GM23338 (cell line): ENCODE measurements at regions not wholly inside any gene's neighbourhood (a gene's known extent, or its start where the extent isn't known, plus 50 kb on each side); places are given as distances from the start of the nearest gene placed in this dataset.

ENCODE experiments used
- ATAC-seq: fragments of 200-7000 bp; cut with Tn5 transposase; 3 replicates; pipeline ENCODE4 v1.9.1; 2020
- DNase-seq: peaks from one replicate; pipeline ENCODE4 v3.0.0-alpha.2; 2015; ENCODE audit warnings: low spot score
- H2AFZ ChIP-seq: fragments of 200-600 bp; sonication (generic); 2 replicates; pipeline ENCODE4 v1.8.0; 2016; ENCODE audit warnings: antibody characterized with exemption, mild to moderate bottlenecking, moderate library complexity
- H3F3A ChIP-seq: fragments of 200-600 bp; sonication (generic); replicated peaks from 2 replicates; pipeline ENCODE4 v1.8.0; 2017; ENCODE audit warnings: antibody characterized with exemption, mixed run types, low read depth
- H3K27ac ChIP-seq: fragments of 200-600 bp; sonication (generic); 2 replicates; pipeline ENCODE4 v1.6.1; 2016; ENCODE audit warnings: low read depth
- H3K27me3 ChIP-seq: fragments of 200-600 bp; sonication (generic); 2 replicates; pipeline ENCODE4 v1.8.0; 2016; ENCODE audit warnings: mild to moderate bottlenecking, mixed run types, moderate library complexity; ENCODE audit not compliant: insufficient read depth
- H3K36me3 ChIP-seq: fragments of 200-600 bp; sonication (generic); 2 replicates; pipeline ENCODE4 v1.8.0; 2016; ENCODE audit warnings: mild to moderate bottlenecking; ENCODE audit not compliant: insufficient read depth
- H3K4me1 ChIP-seq: fragments of 200-600 bp; sonication (generic); 2 replicates; pipeline ENCODE4 v1.8.0; 2016; ENCODE audit warnings: mild to moderate bottlenecking, moderate library complexity; ENCODE audit not compliant: insufficient read depth
- H3K4me2 ChIP-seq: fragments of 200-600 bp; sonication (generic); 2 replicates; pipeline ENCODE4 v1.7.1; 2017; ENCODE audit warnings: mixed run types
- H3K4me3 ChIP-seq: fragments of 200-600 bp; sonication (generic); 2 replicates; pipeline ENCODE4 v1.6.1; 2016; ENCODE audit warnings: mixed run types
- H3K79me2 ChIP-seq: fragments of 200-600 bp; sonication (generic); replicated peaks from 2 replicates; pipeline ENCODE4 v1.8.0; 2017; ENCODE audit warnings: mild to moderate bottlenecking; ENCODE audit not compliant: insufficient read depth
- H3K9me2 ChIP-seq: fragments of 200-600 bp; sonication (generic); 2 replicates; pipeline ENCODE4 v1.8.0; 2017; ENCODE audit not compliant: insufficient read depth
- H4K20me1 ChIP-seq: fragments of 200-600 bp; sonication (generic); replicated peaks from 2 replicates; pipeline ENCODE4 v1.8.0; 2017; ENCODE audit warnings: mild to moderate bottlenecking; ENCODE audit not compliant: insufficient read depth
- H3K27ac Mint-ChIP-seq: 2 replicates; pipeline ENCODE4 v1.8.0; 2020; ENCODE audit warnings: inconsistent platforms, mild to moderate bottlenecking, moderate library complexity, mixed read lengths
- H3K27me3 Mint-ChIP-seq: 3 replicates; pipeline ENCODE4 v1.8.0; 2022; ENCODE audit warnings: low read depth, mild to moderate bottlenecking, moderate library complexity, mixed read lengths, inconsistent platforms; ENCODE audit not compliant: insufficient read depth, poor library complexity
- H3K36me3 Mint-ChIP-seq: 3 replicates; pipeline ENCODE4 v1.8.0; 2021; ENCODE audit warnings: low read depth, mild to moderate bottlenecking, inconsistent platforms, moderate library complexity, mixed read lengths
- H3K4me1 Mint-ChIP-seq: 3 replicates; pipeline ENCODE4 v1.8.0; 2020; ENCODE audit warnings: mild to moderate bottlenecking, inconsistent platforms, mixed read lengths
- H3K4me3 Mint-ChIP-seq: 3 replicates; pipeline ENCODE4 v1.8.0; 2021; ENCODE audit warnings: moderate library complexity, mild to moderate bottlenecking, inconsistent platforms, mixed read lengths
- H3K9me3 Mint-ChIP-seq: 3 replicates; pipeline ENCODE4 v1.8.0; 2020; ENCODE audit warnings: moderate library complexity, mild to moderate bottlenecking, inconsistent platforms, mixed read lengths
- CREB1 ChIP-seq: fragments of 250-450 bp; sonication (Bioruptor Pico); IDR thresholded peaks from 2 replicates; pipeline ENCODE4 v1.5.0; 2020; ENCODE audit warnings: low read depth, mild to moderate bottlenecking, moderate library complexity
- EZH2phosphoT487 ChIP-seq: fragments of 200-600 bp; sonication (generic); IDR thresholded peaks from one replicate; pipeline ENCODE4 v1.8.1; 2018; ENCODE audit warnings: antibody characterized with exemption; ENCODE audit not compliant: unreplicated experiment
- JUNB ChIP-seq: IDR thresholded peaks from one replicate; pipeline ENCODE4 v1.6.1; 2016; ENCODE audit warnings: antibody characterized with exemption; ENCODE audit not compliant: unreplicated experiment
- POLR2AphosphoS5 ChIP-seq: IDR thresholded peaks from 2 replicates; pipeline ENCODE4 v1.6.1; 2016; ENCODE audit warnings: antibody characterized with exemption, low read depth
- ZNF114 ChIP-seq: fragments of 250-450 bp; sonication (Bioruptor Pico); IDR thresholded peaks from 2 replicates; pipeline ENCODE4 v1.5.0; 2020; ENCODE audit warnings: mild to moderate bottlenecking, moderate library complexity
- ZNF331 ChIP-seq: fragments of 250-450 bp; sonication (Bioruptor Pico); IDR thresholded peaks from 2 replicates; pipeline ENCODE4 v1.5.0; 2020; ENCODE audit warnings: low read depth, mild to moderate bottlenecking, moderate library complexity
- TF ChIP-seq, protein P1 (sequence below): IDR thresholded peaks from 2 replicates; pipeline ENCODE4 v1.6.1; 2016; ENCODE audit warnings: antibody characterized with exemption
- TF ChIP-seq, protein P2 (sequence below): fragments of 250-450 bp; sonication (Bioruptor Pico); IDR thresholded peaks from 2 replicates; pipeline ENCODE4 v1.5.0; 2020; ENCODE audit warnings: mild to moderate bottlenecking, moderate library complexity
- TF ChIP-seq, protein P3 (sequence below): IDR thresholded peaks from one replicate; pipeline ENCODE4 v1.6.1; 2018; ENCODE audit warnings: antibody characterized with exemption; ENCODE audit not compliant: unreplicated experiment
- TF ChIP-seq, protein P4 (sequence below), 2 experiments: fragments of 200-600 bp in 1 of 2; sonication (generic) in 1 of 2; conservative IDR thresholded peaks; 2 replicates each; pipeline versions ENCODE4 v1.5.1 to v1.6.1; 2016 to 2017; ENCODE audit warnings: antibody characterized with exemption in 2 of 2, low read depth in 2 of 2, mild to moderate bottlenecking in 2 of 2, moderate library complexity in 1 of 2

DNA sequence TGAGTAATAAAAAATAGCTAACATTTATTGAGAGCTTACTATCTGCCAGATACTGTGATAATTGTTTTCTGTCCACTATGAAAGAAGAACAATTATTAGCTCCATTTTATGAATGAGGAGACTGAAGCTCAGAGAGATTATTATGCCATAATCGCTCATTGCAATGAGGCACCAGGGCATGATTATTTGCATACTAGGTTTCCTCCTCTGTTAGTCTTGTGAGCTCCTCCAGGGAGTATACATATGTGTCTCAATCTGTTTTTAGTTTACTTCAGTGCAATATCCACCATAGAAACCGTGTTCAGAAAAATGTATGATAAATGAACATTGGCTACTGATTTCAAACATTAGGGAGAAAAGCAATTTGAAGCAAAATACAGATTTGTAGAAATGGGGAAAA is 139.4 kb upstream of the OTUD4 start (continued):
- TF ChIP-seq JUNB: no peak

DNA sequence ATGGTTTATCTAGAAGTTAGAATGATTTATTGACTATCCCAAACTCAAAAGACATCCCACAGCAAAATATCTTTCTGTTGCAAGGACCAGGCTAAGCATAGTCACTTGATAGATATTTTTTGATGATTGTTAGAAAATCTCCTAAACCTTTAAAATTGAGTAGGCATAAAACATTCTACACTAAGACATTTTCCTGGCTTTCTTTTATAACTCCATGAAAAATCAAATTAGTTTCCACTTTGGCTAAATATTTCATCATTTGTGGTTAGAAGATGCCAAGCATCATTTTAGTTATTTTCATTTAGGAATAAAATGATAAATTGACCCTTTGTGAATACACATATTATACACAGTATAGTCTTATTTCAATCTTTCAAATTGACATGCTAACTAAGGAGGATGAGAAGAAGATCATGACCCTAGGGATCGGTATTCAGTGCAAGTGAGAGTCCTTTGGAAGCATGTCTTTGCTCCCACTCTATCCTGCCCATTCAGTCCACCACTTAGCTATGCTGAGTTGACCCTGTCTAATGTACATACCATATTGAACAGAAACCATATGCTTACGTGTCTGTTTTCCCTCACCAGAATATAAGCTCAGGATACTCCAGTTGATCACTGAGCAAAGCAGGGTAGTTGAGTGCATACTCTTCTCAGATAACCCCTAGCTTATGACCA is 136.6 kb upstream of the OTUD4 start:
- no peak overlapping the region for H3K27ac ChIP-seq
- no peaks in the 10 kb centered on the region for H3F3A ChIP-seq
- no peak for ATAC-seq
- H3K4me3 Mint-ChIP-seq: no peak overlapping the region
- no peaks in the 10 kb centered on the region for H3K36me3 ChIP-seq
- no peaks in the 10 kb centered on the region for H3K36me3 Mint-ChIP-seq
- no peaks in the 10 kb centered on the region for H3K79me2 ChIP-seq
- TF ChIP-seq, protein P1, sequence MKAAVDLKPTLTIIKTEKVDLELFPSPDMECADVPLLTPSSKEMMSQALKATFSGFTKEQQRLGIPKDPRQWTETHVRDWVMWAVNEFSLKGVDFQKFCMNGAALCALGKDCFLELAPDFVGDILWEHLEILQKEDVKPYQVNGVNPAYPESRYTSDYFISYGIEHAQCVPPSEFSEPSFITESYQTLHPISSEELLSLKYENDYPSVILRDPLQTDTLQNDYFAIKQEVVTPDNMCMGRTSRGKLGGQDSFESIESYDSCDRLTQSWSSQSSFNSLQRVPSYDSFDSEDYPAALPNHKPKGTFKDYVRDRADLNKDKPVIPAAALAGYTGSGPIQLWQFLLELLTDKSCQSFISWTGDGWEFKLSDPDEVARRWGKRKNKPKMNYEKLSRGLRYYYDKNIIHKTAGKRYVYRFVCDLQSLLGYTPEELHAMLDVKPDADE: no peak
- TF ChIP-seq, protein P2, sequence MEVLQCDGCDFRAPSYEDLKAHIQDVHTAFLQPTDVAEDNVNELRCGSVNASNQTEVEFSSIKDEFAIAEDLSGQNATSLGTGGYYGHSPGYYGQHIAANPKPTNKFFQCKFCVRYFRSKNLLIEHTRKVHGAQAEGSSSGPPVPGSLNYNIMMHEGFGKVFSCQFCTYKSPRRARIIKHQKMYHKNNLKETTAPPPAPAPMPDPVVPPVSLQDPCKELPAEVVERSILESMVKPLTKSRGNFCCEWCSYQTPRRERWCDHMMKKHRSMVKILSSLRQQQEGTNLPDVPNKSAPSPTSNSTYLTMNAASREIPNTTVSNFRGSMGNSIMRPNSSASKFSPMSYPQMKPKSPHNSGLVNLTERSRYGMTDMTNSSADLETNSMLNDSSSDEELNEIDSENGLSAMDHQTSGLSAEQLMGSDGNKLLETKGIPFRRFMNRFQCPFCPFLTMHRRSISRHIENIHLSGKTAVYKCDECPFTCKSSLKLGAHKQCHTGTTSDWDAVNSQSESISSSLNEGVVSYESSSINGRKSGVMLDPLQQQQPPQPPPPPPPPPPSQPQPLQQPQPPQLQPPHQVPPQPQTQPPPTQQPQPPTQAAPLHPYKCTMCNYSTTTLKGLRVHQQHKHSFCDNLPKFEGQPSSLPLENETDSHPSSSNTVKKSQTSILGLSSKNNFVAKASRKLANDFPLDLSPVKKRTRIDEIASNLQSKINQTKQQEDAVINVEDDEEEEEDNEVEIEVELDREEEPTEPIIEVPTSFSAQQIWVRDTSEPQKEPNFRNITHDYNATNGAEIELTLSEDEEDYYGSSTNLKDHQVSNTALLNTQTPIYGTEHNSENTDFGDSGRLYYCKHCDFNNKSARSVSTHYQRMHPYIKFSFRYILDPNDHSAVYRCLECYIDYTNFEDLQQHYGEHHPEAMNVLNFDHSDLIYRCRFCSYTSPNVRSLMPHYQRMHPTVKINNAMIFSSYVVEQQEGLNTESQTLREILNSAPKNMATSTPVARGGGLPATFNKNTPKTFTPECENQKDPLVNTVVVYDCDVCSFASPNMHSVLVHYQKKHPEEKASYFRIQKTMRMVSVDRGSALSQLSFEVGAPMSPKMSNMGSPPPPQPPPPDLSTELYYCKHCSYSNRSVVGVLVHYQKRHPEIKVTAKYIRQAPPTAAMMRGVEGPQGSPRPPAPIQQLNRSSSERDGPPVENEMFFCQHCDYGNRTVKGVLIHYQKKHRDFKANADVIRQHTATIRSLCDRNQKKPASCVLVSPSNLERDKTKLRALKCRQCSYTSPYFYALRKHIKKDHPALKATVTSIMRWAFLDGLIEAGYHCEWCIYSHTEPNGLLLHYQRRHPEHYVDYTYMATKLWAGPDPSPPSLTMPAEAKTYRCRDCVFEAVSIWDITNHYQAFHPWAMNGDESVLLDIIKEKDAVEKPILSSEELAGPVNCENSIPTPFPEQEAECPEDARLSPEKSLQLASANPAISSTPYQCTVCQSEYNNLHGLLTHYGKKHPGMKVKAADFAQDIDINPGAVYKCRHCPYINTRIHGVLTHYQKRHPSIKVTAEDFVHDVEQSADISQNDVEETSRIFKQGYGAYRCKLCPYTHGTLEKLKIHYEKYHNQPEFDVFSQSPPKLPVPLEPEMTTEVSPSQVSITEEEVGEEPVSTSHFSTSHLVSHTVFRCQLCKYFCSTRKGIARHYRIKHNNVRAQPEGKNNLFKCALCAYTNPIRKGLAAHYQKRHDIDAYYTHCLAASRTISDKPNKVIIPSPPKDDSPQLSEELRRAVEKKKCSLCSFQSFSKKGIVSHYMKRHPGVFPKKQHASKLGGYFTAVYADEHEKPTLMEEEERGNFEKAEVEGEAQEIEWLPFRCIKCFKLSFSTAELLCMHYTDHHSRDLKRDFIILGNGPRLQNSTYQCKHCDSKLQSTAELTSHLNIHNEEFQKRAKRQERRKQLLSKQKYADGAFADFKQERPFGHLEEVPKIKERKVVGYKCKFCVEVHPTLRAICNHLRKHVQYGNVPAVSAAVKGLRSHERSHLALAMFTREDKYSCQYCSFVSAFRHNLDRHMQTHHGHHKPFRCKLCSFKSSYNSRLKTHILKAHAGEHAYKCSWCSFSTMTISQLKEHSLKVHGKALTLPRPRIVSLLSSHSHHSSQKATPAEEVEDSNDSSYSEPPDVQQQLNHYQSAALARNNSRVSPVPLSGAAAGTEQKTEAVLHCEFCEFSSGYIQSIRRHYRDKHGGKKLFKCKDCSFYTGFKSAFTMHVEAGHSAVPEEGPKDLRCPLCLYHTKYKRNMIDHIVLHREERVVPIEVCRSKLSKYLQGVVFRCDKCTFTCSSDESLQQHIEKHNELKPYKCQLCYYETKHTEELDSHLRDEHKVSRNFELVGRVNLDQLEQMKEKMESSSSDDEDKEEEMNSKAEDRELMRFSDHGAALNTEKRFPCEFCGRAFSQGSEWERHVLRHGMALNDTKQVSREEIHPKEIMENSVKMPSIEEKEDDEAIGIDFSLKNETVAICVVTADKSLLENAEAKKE (CRISPR knock-in tag): no peak
- TF ChIP-seq POLR2AphosphoS5 (no peak), JUNB (no peak), ZNF114 (CRISPR knock-in tag) (no peak), ZNF331 (no peak), CREB1 (CRISPR knock-in tag) (no peak), EZH2phosphoT487 (no peak)
- TF ChIP-seq, protein P3, sequence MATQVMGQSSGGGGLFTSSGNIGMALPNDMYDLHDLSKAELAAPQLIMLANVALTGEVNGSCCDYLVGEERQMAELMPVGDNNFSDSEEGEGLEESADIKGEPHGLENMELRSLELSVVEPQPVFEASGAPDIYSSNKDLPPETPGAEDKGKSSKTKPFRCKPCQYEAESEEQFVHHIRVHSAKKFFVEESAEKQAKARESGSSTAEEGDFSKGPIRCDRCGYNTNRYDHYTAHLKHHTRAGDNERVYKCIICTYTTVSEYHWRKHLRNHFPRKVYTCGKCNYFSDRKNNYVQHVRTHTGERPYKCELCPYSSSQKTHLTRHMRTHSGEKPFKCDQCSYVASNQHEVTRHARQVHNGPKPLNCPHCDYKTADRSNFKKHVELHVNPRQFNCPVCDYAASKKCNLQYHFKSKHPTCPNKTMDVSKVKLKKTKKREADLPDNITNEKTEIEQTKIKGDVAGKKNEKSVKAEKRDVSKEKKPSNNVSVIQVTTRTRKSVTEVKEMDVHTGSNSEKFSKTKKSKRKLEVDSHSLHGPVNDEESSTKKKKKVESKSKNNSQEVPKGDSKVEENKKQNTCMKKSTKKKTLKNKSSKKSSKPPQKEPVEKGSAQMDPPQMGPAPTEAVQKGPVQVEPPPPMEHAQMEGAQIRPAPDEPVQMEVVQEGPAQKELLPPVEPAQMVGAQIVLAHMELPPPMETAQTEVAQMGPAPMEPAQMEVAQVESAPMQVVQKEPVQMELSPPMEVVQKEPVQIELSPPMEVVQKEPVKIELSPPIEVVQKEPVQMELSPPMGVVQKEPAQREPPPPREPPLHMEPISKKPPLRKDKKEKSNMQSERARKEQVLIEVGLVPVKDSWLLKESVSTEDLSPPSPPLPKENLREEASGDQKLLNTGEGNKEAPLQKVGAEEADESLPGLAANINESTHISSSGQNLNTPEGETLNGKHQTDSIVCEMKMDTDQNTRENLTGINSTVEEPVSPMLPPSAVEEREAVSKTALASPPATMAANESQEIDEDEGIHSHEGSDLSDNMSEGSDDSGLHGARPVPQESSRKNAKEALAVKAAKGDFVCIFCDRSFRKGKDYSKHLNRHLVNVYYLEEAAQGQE: no peak
- TF ChIP-seq, protein P4, sequence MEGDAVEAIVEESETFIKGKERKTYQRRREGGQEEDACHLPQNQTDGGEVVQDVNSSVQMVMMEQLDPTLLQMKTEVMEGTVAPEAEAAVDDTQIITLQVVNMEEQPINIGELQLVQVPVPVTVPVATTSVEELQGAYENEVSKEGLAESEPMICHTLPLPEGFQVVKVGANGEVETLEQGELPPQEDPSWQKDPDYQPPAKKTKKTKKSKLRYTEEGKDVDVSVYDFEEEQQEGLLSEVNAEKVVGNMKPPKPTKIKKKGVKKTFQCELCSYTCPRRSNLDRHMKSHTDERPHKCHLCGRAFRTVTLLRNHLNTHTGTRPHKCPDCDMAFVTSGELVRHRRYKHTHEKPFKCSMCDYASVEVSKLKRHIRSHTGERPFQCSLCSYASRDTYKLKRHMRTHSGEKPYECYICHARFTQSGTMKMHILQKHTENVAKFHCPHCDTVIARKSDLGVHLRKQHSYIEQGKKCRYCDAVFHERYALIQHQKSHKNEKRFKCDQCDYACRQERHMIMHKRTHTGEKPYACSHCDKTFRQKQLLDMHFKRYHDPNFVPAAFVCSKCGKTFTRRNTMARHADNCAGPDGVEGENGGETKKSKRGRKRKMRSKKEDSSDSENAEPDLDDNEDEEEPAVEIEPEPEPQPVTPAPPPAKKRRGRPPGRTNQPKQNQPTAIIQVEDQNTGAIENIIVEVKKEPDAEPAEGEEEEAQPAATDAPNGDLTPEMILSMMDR (conservative IDR thresholded peaks at IDR 0.05; ENCODE audit: low read depth in 2 of 2): no peak
- no peaks in the 10 kb centered on the region for H3K4me1 ChIP-seq
- H3K4me2 ChIP-seq: no peak overlapping the region
- DNase-seq: no peak
- H3K9me2 ChIP-seq: no peaks in the 10 kb centered on the region; the same call in none of the 2 replicates
- H3K27me3 ChIP-seq: no peaks in the 10 kb centered on the region
- H3K9me3 Mint-ChIP-seq: no peaks in the 10 kb centered on the region
- no peak overlapping the region for H3K27ac Mint-ChIP-seq
- no peaks in the 10 kb centered on the region for H4K20me1 ChIP-seq
- H3K4me1 Mint-ChIP-seq: no peaks in the 10 kb centered on the region
- H3K4me3 ChIP-seq: no peak overlapping the region
- H3K27me3 Mint-ChIP-seq: no peaks in the 10 kb centered on the region
- H2AFZ ChIP-seq: no peak overlapping the region
